HEK293 (cell line): ENCODE measurements at regions not wholly inside any gene's neighbourhood (a gene's known extent, or its start where the extent isn't known, plus 50 kb on each side); places are given as distances from the start of the nearest gene placed in this dataset.

ENCODE experiments used
- KLF9 ChIP-seq: fragments of 450-650 bp; formaldehyde crosslinking; IDR thresholded peaks from 2 replicates; pipeline ENCODE4 v1.5.1; 2016; ENCODE audit warnings: missing biosample characterization, missing genetic modification characterization, low read depth
- OSR2 ChIP-seq: fragments of 450-650 bp; formaldehyde crosslinking; IDR thresholded peaks from 2 replicates; pipeline ENCODE4 v1.5.1; 2016; ENCODE audit warnings: missing biosample characterization, missing genetic modification characterization
- PRDM1 ChIP-seq: fragments of 450-650 bp; formaldehyde crosslinking; IDR thresholded peaks from 2 replicates; pipeline ENCODE4; 2016; ENCODE audit warnings: missing biosample characterization, missing genetic modification characterization
- ZBTB20 ChIP-seq: fragments of 450-650 bp; formaldehyde crosslinking; IDR thresholded peaks from 2 replicates; pipeline ENCODE4 v1.5.1; 2016; ENCODE audit warnings: missing biosample characterization, missing genetic modification characterization
- ZNF157 ChIP-seq: fragments of 450-650 bp; formaldehyde crosslinking; IDR thresholded peaks from 2 replicates; pipeline ENCODE4 v1.5.1; 2016; ENCODE audit warnings: missing biosample characterization, missing genetic modification characterization
- ZNF23 ChIP-seq: fragments of 450-650 bp; formaldehyde crosslinking; IDR thresholded peaks from 2 replicates; pipeline ENCODE4 v1.5.1; 2016; ENCODE audit warnings: missing biosample characterization, missing genetic modification characterization, borderline replicate concordance
- ZNF239 ChIP-seq: fragments of 450-650 bp; formaldehyde crosslinking; IDR thresholded peaks from 2 replicates; pipeline ENCODE4 v1.5.1; 2016; ENCODE audit warnings: missing biosample characterization, missing genetic modification characterization
- ZNF274 ChIP-seq, 2 experiments: fragments of 200-500 bp in 1 of 2; fragments of 450-650 bp in 1 of 2; sonication (Bioruptor generic) in 1 of 2; formaldehyde crosslinking in 1 of 2; IDR thresholded peaks; 2 replicates each; pipeline versions ENCODE4 v1.5.1 to v1.6.1; 2014 to 2016; ENCODE audit warnings: borderline replicate concordance in 1 of 2, inconsistent platforms in 1 of 2, low read length in 1 of 2, missing biosample characterization in 1 of 2, missing genetic modification characterization in 1 of 2
- ZNF280D ChIP-seq: fragments of 450-650 bp; formaldehyde crosslinking; IDR thresholded peaks from 2 replicates; pipeline ENCODE4 v1.5.1; 2016; ENCODE audit warnings: missing biosample characterization, missing genetic modification characterization
- ZNF449 ChIP-seq: fragments of 450-650 bp; formaldehyde crosslinking; IDR thresholded peaks from 2 replicates; pipeline ENCODE4 v1.5.1; 2017; ENCODE audit warnings: missing biosample characterization, mild to moderate bottlenecking, missing genetic modification characterization, moderate library complexity
- ZNF707 ChIP-seq: fragments of 450-650 bp; formaldehyde crosslinking; IDR thresholded peaks from 2 replicates; pipeline ENCODE4 v1.5.1; 2016; ENCODE audit warnings: missing biosample characterization, missing genetic modification characterization
- ZSCAN4 ChIP-seq: fragments of 450-650 bp; formaldehyde crosslinking; IDR thresholded peaks from 2 replicates; pipeline ENCODE4 v1.5.1; 2017; ENCODE audit warnings: missing biosample characterization, missing genetic modification characterization
- TF ChIP-seq, protein P1 (sequence below): fragments of 450-650 bp; formaldehyde crosslinking; IDR thresholded peaks from 2 replicates; pipeline ENCODE4 v1.5.1; 2016; ENCODE audit warnings: missing biosample characterization, missing genetic modification characterization
- TF ChIP-seq, protein P2 (sequence below): fragments of 450-650 bp; formaldehyde crosslinking; IDR thresholded peaks from 2 replicates; pipeline ENCODE4 v1.5.1; 2017; ENCODE audit warnings: missing biosample characterization, missing genetic modification characterization

- TF ChIP-seq ZNF157 (tag by site-specific recombination) (no peak), OSR2 (tag by site-specific recombination) (no peak), ZNF449 (no peak), ZNF280D (tag by site-specific recombination) (no peak), ZNF707 (tag by site-specific recombination) (no peak), PRDM1 (tag by site-specific recombination) (no peak), ZBTB20 (no peak), ZSCAN4 (no peak), ZNF23 (tag by site-specific recombination) (no peak), KLF9 (no peak), ZNF274 (IDR thresholded peaks at IDR 0.05; ENCODE audit: low read length) (no peak), ZNF274 (tag by site-specific recombination; IDR thresholded peaks at IDR 0.05; ENCODE audit: borderline replicate concordance) (no peak), ZNF239 (tag by site-specific recombination) (no peak)
- TF ChIP-seq, protein P1, sequence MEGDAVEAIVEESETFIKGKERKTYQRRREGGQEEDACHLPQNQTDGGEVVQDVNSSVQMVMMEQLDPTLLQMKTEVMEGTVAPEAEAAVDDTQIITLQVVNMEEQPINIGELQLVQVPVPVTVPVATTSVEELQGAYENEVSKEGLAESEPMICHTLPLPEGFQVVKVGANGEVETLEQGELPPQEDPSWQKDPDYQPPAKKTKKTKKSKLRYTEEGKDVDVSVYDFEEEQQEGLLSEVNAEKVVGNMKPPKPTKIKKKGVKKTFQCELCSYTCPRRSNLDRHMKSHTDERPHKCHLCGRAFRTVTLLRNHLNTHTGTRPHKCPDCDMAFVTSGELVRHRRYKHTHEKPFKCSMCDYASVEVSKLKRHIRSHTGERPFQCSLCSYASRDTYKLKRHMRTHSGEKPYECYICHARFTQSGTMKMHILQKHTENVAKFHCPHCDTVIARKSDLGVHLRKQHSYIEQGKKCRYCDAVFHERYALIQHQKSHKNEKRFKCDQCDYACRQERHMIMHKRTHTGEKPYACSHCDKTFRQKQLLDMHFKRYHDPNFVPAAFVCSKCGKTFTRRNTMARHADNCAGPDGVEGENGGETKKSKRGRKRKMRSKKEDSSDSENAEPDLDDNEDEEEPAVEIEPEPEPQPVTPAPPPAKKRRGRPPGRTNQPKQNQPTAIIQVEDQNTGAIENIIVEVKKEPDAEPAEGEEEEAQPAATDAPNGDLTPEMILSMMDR (tag by site-specific recombination): no peak
- TF ChIP-seq, protein P2, sequence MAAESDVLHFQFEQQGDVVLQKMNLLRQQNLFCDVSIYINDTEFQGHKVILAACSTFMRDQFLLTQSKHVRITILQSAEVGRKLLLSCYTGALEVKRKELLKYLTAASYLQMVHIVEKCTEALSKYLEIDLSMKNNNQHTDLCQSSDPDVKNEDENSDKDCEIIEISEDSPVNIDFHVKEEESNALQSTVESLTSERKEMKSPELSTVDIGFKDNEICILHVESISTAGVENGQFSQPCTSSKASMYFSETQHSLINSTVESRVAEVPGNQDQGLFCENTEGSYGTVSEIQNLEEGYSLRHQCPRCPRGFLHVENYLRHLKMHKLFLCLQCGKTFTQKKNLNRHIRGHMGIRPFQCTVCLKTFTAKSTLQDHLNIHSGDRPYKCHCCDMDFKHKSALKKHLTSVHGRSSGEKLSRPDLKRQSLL (tag by site-specific recombination): no peak
These were observed 114.8 kb upstream of the PTPRK start for GRCh38 chr6:128635219-128635618.
